ENCODE measurements at regions not wholly inside any gene's neighbourhood (a gene's known extent, or its start where the extent isn't known, plus 50 kb on each side); places are given as distances from the start of the nearest gene placed in this dataset.

- DNase-seq (ENCODE audit: low read depth), result no peak
These were observed 163.0 kb upstream of the LYPLAL1 start for GRCh38 chr1:219010720-219011119.

GRCh38 chr1:219020386-219020785, 153.3 kb upstream of the LYPLAL1 start:
- TF ChIP-seq CTCF (conservative IDR thresholded peaks at IDR 0.05; ENCODE audit: low read depth, low read length), result no peak
- no peak for DNase-seq (ENCODE audit: low read depth)
- no peak overlapping the region for H3K4me3 ChIP-seq (ENCODE audit: low read length)

More at GRCh38 chr1:219010720-219011119, 163.0 kb upstream of the LYPLAL1 start:
- no peak for TF ChIP-seq CTCF (conservative IDR thresholded peaks at IDR 0.05; ENCODE audit: low read depth, low read length)
- no peak overlapping the region for H3K4me3 ChIP-seq (ENCODE audit: low read length)

- DNase-seq (ENCODE audit: low read depth), result no peak
- H3K4me3 ChIP-seq (ENCODE audit: low read length), result no peak overlapping the region
- TF ChIP-seq CTCF (conservative IDR thresholded peaks at IDR 0.05; ENCODE audit: low read depth, low read length), result no peak
These were observed 152.8 kb upstream of the LYPLAL1 start for GRCh38 chr1:219020846-219021245.

GRCh38 chr1:219027146-219027673, 146.5 kb upstream of the LYPLAL1 start:
- no peak for TF ChIP-seq CTCF (conservative IDR thresholded peaks at IDR 0.05; ENCODE audit: low read depth, low read length)
- DNase-seq (ENCODE audit: low read depth), result no peak
- H3K4me3 ChIP-seq (ENCODE audit: low read length), result no peak overlapping the region

DNA sequence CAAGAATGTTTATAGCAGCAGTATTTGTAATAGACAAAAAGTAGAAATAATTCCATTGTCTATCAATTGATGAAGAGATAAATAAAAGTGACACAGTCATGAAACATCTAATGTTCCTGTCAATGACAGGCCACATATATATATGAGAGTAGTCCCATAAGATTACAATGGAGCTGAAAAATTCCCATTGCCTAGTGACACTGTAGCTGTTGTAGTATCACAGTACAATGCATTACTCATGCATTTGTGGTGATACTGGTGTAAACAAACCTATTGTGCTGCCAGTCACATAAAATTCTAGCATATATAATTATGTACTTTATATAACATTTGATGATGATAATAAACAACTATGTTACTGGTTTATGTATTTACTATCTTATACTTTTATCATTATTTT, 141.9 kb upstream of the LYPLAL1 start:
- no peak for DNase-seq (ENCODE audit: low read depth)
- H3K4me3 ChIP-seq (ENCODE audit: low read length), result no peak overlapping the region
- no peak for TF ChIP-seq CTCF (conservative IDR thresholded peaks at IDR 0.05; ENCODE audit: low read depth, low read length)

DNA sequence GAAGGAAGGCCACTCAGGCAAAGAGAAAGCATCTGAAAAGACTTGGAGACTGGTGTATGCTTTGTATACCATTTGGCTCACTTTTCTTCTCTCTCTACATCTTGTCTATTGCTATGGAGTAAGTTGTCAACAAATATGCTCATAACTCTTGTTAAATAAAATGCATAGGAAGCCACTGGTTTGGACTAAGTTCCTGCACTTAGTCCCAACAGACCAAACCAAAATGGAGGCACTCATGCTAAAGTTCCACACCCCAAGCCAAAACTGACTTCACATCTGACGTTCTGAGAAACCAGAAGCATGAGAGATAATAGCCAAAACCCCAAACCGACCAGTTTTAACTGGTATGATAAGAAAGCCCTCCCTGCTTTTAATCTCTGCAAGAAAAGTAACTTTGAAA, 135.3 kb upstream of the LYPLAL1 start:
- H3K4me3 ChIP-seq (ENCODE audit: low read length), result no peak overlapping the region
- no peak for DNase-seq (ENCODE audit: low read depth)
- TF ChIP-seq CTCF (conservative IDR thresholded peaks at IDR 0.05; ENCODE audit: low read depth, low read length), result no peak

DNA sequence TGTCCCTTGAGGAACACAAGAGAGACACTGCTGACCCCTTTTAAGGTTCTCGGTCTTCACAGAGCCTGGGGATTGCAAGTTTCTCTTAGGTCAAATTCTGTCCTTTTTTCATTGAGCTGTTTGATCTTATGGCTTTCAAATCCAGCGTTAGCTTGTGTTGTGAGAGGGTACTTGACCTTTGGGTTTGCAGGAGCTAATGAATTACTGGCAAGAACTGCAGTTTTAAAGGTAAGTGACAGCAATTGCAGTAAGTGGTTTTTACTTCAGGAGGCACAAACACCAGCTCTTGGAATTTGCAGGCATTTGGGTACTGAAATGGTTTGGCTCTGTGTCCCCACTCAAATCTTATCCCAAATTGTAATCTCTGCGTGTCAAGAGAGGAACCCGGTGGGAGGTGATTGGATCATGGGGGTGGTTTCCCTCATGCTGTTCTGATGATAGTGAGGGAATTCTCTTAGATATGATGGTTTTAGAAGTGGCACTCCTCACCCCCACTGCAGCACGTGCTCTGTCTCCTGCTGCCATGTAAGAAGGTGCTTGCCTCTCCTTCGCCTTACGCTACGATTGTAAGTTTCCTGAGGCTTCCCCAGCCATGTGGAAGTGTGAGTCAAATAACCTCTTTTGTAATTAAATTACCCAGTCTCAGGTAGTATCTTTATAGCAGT, 134.5 kb upstream of the LYPLAL1 start:
- no peak overlapping the region for H3K4me3 ChIP-seq (ENCODE audit: low read length)
- no peak for DNase-seq (ENCODE audit: low read depth)
- TF ChIP-seq CTCF (conservative IDR thresholded peaks at IDR 0.05; ENCODE audit: low read depth, low read length), result no peak
